ENCODE measurements at regions not wholly inside any gene's neighbourhood (a gene's known extent, or its start where the extent isn't known, plus 50 kb on each side); places are given as distances from the start of the nearest gene placed in this dataset.

DNA sequence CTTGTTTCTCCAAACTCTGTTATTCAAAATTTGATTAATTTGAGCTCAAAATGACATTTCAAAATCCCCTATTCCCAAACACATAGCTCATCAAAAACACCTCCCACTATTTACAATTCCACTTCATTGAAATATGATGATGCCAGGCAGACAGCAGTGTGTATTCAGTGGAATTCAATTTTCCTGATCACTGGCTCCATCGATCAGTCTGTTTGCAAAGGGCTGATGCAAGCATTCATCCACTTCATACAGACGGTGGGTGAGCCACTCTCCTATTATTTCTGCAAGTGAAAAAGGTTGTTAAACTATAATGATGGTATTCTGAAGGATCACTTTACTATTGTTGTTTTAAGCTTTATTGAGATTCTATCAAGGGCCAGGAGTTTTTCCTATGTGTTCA is 90.7 kb downstream of the RTP4 start (continued):
- TF ChIP-seq, protein P1, sequence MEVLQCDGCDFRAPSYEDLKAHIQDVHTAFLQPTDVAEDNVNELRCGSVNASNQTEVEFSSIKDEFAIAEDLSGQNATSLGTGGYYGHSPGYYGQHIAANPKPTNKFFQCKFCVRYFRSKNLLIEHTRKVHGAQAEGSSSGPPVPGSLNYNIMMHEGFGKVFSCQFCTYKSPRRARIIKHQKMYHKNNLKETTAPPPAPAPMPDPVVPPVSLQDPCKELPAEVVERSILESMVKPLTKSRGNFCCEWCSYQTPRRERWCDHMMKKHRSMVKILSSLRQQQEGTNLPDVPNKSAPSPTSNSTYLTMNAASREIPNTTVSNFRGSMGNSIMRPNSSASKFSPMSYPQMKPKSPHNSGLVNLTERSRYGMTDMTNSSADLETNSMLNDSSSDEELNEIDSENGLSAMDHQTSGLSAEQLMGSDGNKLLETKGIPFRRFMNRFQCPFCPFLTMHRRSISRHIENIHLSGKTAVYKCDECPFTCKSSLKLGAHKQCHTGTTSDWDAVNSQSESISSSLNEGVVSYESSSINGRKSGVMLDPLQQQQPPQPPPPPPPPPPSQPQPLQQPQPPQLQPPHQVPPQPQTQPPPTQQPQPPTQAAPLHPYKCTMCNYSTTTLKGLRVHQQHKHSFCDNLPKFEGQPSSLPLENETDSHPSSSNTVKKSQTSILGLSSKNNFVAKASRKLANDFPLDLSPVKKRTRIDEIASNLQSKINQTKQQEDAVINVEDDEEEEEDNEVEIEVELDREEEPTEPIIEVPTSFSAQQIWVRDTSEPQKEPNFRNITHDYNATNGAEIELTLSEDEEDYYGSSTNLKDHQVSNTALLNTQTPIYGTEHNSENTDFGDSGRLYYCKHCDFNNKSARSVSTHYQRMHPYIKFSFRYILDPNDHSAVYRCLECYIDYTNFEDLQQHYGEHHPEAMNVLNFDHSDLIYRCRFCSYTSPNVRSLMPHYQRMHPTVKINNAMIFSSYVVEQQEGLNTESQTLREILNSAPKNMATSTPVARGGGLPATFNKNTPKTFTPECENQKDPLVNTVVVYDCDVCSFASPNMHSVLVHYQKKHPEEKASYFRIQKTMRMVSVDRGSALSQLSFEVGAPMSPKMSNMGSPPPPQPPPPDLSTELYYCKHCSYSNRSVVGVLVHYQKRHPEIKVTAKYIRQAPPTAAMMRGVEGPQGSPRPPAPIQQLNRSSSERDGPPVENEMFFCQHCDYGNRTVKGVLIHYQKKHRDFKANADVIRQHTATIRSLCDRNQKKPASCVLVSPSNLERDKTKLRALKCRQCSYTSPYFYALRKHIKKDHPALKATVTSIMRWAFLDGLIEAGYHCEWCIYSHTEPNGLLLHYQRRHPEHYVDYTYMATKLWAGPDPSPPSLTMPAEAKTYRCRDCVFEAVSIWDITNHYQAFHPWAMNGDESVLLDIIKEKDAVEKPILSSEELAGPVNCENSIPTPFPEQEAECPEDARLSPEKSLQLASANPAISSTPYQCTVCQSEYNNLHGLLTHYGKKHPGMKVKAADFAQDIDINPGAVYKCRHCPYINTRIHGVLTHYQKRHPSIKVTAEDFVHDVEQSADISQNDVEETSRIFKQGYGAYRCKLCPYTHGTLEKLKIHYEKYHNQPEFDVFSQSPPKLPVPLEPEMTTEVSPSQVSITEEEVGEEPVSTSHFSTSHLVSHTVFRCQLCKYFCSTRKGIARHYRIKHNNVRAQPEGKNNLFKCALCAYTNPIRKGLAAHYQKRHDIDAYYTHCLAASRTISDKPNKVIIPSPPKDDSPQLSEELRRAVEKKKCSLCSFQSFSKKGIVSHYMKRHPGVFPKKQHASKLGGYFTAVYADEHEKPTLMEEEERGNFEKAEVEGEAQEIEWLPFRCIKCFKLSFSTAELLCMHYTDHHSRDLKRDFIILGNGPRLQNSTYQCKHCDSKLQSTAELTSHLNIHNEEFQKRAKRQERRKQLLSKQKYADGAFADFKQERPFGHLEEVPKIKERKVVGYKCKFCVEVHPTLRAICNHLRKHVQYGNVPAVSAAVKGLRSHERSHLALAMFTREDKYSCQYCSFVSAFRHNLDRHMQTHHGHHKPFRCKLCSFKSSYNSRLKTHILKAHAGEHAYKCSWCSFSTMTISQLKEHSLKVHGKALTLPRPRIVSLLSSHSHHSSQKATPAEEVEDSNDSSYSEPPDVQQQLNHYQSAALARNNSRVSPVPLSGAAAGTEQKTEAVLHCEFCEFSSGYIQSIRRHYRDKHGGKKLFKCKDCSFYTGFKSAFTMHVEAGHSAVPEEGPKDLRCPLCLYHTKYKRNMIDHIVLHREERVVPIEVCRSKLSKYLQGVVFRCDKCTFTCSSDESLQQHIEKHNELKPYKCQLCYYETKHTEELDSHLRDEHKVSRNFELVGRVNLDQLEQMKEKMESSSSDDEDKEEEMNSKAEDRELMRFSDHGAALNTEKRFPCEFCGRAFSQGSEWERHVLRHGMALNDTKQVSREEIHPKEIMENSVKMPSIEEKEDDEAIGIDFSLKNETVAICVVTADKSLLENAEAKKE (CRISPR knock-in tag; IDR thresholded peaks at IDR 0.05) = no peak
- TF ChIP-seq STAT1 (IDR thresholded peaks at IDR 0.05; ENCODE audit: unreplicated experiment) (no peak), ZNF331 (CRISPR knock-in tag; IDR thresholded peaks at IDR 0.05; ENCODE audit: low read depth) (no peak), ZNF114 (CRISPR knock-in tag; IDR thresholded peaks at IDR 0.05) (no peak), EZH2 (IDR thresholded peaks at IDR 0.05; ENCODE audit: low read depth, unreplicated experiment) (no peak)
- TF ChIP-seq, protein P2, sequence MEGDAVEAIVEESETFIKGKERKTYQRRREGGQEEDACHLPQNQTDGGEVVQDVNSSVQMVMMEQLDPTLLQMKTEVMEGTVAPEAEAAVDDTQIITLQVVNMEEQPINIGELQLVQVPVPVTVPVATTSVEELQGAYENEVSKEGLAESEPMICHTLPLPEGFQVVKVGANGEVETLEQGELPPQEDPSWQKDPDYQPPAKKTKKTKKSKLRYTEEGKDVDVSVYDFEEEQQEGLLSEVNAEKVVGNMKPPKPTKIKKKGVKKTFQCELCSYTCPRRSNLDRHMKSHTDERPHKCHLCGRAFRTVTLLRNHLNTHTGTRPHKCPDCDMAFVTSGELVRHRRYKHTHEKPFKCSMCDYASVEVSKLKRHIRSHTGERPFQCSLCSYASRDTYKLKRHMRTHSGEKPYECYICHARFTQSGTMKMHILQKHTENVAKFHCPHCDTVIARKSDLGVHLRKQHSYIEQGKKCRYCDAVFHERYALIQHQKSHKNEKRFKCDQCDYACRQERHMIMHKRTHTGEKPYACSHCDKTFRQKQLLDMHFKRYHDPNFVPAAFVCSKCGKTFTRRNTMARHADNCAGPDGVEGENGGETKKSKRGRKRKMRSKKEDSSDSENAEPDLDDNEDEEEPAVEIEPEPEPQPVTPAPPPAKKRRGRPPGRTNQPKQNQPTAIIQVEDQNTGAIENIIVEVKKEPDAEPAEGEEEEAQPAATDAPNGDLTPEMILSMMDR (conservative IDR thresholded peaks at IDR 0.05; ENCODE audit: low read depth in 2 of 2) = no peak

GRCh38 chr3:187458383-187458782 is 90.2 kb downstream of the RTP4 start:
- H3K4me2 ChIP-seq = no peak overlapping the region
- H3K36me3 Mint-ChIP-seq (ENCODE audit: low read depth) = peaks cover 6% of the 10 kb centered on the region; the same call in 1 of the 3 replicates
- TF ChIP-seq, protein P3, sequence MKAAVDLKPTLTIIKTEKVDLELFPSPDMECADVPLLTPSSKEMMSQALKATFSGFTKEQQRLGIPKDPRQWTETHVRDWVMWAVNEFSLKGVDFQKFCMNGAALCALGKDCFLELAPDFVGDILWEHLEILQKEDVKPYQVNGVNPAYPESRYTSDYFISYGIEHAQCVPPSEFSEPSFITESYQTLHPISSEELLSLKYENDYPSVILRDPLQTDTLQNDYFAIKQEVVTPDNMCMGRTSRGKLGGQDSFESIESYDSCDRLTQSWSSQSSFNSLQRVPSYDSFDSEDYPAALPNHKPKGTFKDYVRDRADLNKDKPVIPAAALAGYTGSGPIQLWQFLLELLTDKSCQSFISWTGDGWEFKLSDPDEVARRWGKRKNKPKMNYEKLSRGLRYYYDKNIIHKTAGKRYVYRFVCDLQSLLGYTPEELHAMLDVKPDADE (IDR thresholded peaks at IDR 0.05) = no peak
- TF ChIP-seq, protein P1 (CRISPR knock-in tag; IDR thresholded peaks at IDR 0.05) = no peak
- no peak for TF ChIP-seq EZH2 (IDR thresholded peaks at IDR 0.05; ENCODE audit: low read depth, unreplicated experiment)

More at GRCh38 chr3:187458383-187458782, 90.2 kb downstream of the RTP4 start:
- Histone ChIP-seq H3K4me3 (no peak overlapping the region), H2AFZ (no peak overlapping the region), H3K4me1 (ENCODE audit: insufficient read depth) (no peaks in the 10 kb centered on the region), H3K27ac (ENCODE audit: low read depth) (no peak overlapping the region), H3K36me3 (ENCODE audit: insufficient read depth) (no peaks in the 10 kb centered on the region), H3K9me2 (ENCODE audit: insufficient read depth) (peaks cover 6% of the 10 kb centered on the region; the same call in 1 of the 2 replicates), H3K79me2 (replicated peaks; ENCODE audit: insufficient read depth) (no peaks in the 10 kb centered on the region), H3K27me3 (ENCODE audit: insufficient read depth) (no peaks in the 10 kb centered on the region), H4K20me1 (replicated peaks; ENCODE audit: insufficient read depth) (no peaks in the 10 kb centered on the region), H3F3A (replicated peaks; ENCODE audit: low read depth) (no peaks in the 10 kb centered on the region)
- no peak overlapping the region for H3K4me3 Mint-ChIP-seq
- H3K9me3 Mint-ChIP-seq = no peaks in the 10 kb centered on the region
- H3K4me1 Mint-ChIP-seq = peaks cover 21% of the 10 kb centered on the region
- H3K27ac Mint-ChIP-seq = no peak overlapping the region
- ATAC-seq (no peak), DNase-seq (ENCODE audit: low spot score) (no peak)
- peaks cover 4% of the 10 kb centered on the region for H3K27me3 Mint-ChIP-seq (ENCODE audit: insufficient read depth, low read depth, poor library complexity)

All from GM23338 (cell line).